ENCODE measurements at regions not wholly inside any gene's neighbourhood (a gene's known extent, or its start where the extent isn't known, plus 50 kb on each side); places are given as distances from the start of the nearest gene placed in this dataset.

GRCh38 chr4:177595386-177595785 is 153.1 kb upstream of the AGA start:
- TF ChIP-seq EZH2 (IDR thresholded peaks at IDR 0.05) (no peak), POLR2AphosphoS5 (IDR thresholded peaks at IDR 0.05; ENCODE audit: borderline replicate concordance, low read depth, low read length) (no peak), FOXP2 (optimal IDR thresholded peaks at IDR 0.05; ENCODE audit: control extremely low read depth, extremely low read length, insufficient read depth) (no peak)
